Vagina (tissue), 2 donors: ENCODE measurements at regions not wholly inside any gene's neighbourhood (a gene's known extent, or its start where the extent isn't known, plus 50 kb on each side); places are given as distances from the start of the nearest gene placed in this dataset.

Experiments
- DNase-seq, 2 donors: peaks; one replicate each; pipeline ENCODE4 v3.0.0-alpha.2; 2017; ENCODE audit errors: extremely low spot score in 2 of 2
- H3K27ac ChIP-seq: fragments of 200-600 bp; sonication (generic); one replicate; pipeline ENCODE4 v1.5.1; 2019
- H3K27me3 ChIP-seq: fragments of 200-600 bp; sonication (generic); one replicate; pipeline ENCODE4 v1.5.1; 2019
- H3K36me3 ChIP-seq, 2 donors: fragments of 200-600 bp; sonication (generic); one replicate each; pipeline ENCODE4 v1.5.1; 2017 to 2019
- H3K4me1 ChIP-seq: fragments of 200-600 bp; sonication (generic); one replicate; pipeline ENCODE4 v1.5.1; 2019
- H3K4me3 ChIP-seq, 2 donors: fragments of 200-600 bp; sonication (generic); 1 replicate in 1 of 2; 2 replicates in 1 of 2; pipeline ENCODE4 v1.5.1; 2016 to 2019
- H3K9me3 ChIP-seq: fragments of 200-600 bp; sonication (generic); one replicate; pipeline ENCODE4 v1.5.1; 2019
- POLR2A ChIP-seq, 2 donors: fragments of 450-650 bp; IDR thresholded peaks; one replicate each; pipeline ENCODE4 v1.6.1; 2017; ENCODE audit warnings: antibody characterized with exemption in 2 of 2, mild to moderate bottlenecking in 2 of 2, moderate library complexity in 2 of 2
- POLR2AphosphoS5 ChIP-seq, 2 donors: sonication (generic); formaldehyde crosslinking; IDR thresholded peaks; one replicate each; pipeline ENCODE4 v1.9.0; 2017; ENCODE audit warnings: antibody characterized with exemption in 2 of 2, mild to moderate bottlenecking in 2 of 2, low read depth in 1 of 2; ENCODE audit not compliant: insufficient read depth in 1 of 2
- intact Hi-C: fragments of 100-400 bp; cut with DNase I; formaldehyde crosslinking; loops from one replicate; pipeline ENCODE4 v1.15.1; 2023
- TF ChIP-seq, protein P1 (sequence below), 3 experiments: fragments of 450-650 bp in 2 of 3; fragments of 200-600 bp in 1 of 3; sonication (generic) in 1 of 3; IDR thresholded peaks; one replicate each; pipeline ENCODE4 v1.5.1; 2017 to 2019; ENCODE audit warnings: antibody characterized with exemption in 3 of 3, mild to moderate bottlenecking in 2 of 3, moderate library complexity in 2 of 3

DNA sequence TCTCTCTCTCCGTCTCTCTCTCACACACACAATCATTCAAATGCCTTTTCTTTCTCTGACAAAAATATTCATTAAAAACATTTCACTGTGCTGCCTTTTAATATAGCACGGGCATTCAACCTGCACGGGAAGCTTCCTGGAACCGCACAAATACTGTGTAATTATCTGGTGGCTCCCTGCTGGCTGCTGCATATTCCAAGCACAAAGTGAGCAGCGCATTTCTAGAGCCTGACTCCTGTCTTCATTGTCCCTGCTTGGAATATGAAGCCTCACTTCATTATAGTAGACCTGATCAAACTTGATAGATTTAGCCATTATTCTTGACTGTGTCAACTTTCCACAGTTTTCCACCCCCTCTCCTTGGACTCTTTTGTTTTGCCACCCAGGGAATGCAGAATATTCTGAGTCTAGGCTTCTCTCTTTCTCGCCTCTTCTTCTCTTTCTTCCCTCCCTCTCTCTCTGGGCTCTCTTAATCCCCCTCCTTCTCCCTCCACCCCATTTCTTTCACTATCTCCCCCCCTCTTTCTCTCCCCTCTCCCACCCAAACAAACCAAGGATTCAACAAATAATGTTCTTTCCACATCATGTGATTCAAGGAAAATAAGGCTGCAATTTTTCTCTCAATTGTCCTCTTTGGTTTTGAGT, 672.1 kb upstream of the FANCL start:
- H3K36me3 ChIP-seq: no peaks in the 10 kb centered on the region
- no peaks in the 10 kb centered on the region for H3K27me3 ChIP-seq
- no peak overlapping the region for H3K4me3 ChIP-seq
- no peaks in the 10 kb centered on the region for H3K4me1 ChIP-seq
- TF ChIP-seq POLR2AphosphoS5 (IDR thresholded peaks at IDR 0.05; ENCODE audit: insufficient read depth in 1 of 2, low read depth in 1 of 2) (no peak), POLR2A (IDR thresholded peaks at IDR 0.05) (no peak)
- TF ChIP-seq, protein P1, sequence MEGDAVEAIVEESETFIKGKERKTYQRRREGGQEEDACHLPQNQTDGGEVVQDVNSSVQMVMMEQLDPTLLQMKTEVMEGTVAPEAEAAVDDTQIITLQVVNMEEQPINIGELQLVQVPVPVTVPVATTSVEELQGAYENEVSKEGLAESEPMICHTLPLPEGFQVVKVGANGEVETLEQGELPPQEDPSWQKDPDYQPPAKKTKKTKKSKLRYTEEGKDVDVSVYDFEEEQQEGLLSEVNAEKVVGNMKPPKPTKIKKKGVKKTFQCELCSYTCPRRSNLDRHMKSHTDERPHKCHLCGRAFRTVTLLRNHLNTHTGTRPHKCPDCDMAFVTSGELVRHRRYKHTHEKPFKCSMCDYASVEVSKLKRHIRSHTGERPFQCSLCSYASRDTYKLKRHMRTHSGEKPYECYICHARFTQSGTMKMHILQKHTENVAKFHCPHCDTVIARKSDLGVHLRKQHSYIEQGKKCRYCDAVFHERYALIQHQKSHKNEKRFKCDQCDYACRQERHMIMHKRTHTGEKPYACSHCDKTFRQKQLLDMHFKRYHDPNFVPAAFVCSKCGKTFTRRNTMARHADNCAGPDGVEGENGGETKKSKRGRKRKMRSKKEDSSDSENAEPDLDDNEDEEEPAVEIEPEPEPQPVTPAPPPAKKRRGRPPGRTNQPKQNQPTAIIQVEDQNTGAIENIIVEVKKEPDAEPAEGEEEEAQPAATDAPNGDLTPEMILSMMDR (IDR thresholded peaks at IDR 0.05): no peak
- no peak overlapping the region for H3K27ac ChIP-seq
- no peaks in the 10 kb centered on the region for H3K9me3 ChIP-seq
- intact Hi-C loops: no loop called here
- no peak for DNase-seq

DNA sequence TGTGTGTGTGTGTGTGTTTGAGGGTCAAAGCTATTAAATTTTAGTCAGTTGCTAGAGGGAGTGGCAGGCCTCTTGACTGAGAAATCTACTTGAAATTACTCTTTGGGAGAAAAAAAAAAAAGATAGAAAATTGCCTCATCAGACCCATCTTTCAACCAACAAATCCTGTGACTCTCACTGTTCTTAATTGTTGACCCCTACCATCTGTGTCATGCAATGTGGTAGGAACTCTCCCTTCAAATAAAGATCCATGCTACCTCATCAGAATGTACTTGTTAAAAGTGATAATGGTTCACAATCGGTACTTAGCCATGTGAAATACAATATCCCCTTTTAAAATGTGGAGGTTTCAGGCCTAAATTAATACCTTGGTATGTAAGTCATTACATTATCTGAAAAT, 670.8 kb upstream of the FANCL start:
- H3K27me3 ChIP-seq: no peaks in the 10 kb centered on the region
- no peak overlapping the region for H3K4me3 ChIP-seq
- intact Hi-C loops: no loop called here
- TF ChIP-seq POLR2A (IDR thresholded peaks at IDR 0.05): no peak
- TF ChIP-seq, protein P1 (IDR thresholded peaks at IDR 0.05): no peak
- TF ChIP-seq POLR2AphosphoS5 (IDR thresholded peaks at IDR 0.05; ENCODE audit: insufficient read depth in 1 of 2, low read depth in 1 of 2): no peak
- no peak overlapping the region for H3K27ac ChIP-seq
- no peaks in the 10 kb centered on the region for H3K4me1 ChIP-seq
- no peaks in the 10 kb centered on the region for H3K9me3 ChIP-seq
- no peak for DNase-seq
- no peaks in the 10 kb centered on the region for H3K36me3 ChIP-seq

DNA sequence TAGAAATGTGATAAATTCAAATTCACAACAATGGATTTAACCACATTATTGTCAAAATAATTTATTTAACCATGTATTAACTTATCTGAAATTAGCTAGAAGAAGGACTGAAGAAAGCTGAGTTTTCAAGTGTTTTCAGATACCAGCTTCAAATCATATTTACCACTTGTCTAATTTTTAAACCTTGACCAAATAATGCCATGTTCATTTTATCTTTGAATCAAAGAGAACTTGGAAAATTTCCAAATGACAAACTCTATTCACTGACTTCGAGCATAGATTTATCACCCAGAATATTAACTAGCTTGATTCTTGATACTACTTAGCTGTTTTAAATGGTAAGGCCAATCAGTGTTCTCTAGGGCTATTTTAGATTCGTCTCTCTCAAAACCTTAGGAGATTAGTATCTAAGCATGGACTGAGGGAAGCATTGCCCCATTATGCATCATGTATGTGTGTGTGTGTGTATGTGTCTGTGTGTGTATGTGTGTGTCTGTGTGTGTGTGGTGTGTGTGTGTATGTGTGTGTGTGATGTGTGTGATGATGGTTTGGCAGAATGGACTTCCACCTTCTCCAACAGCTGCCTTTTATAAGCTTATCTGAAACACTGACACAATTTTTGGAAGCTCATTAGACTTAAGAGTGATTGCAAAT, 667.5 kb upstream of the FANCL start:
- DNase-seq: no peak
- Histone ChIP-seq H3K4me1 (no peaks in the 10 kb centered on the region), H3K4me3 (no peak overlapping the region), H3K27ac (no peak overlapping the region), H3K36me3 (no peaks in the 10 kb centered on the region), H3K9me3 (no peaks in the 10 kb centered on the region), H3K27me3 (no peaks in the 10 kb centered on the region)
- intact Hi-C loops: no loop called here
- TF ChIP-seq POLR2A (IDR thresholded peaks at IDR 0.05): no peak
- no peak for TF ChIP-seq POLR2AphosphoS5 (IDR thresholded peaks at IDR 0.05; ENCODE audit: insufficient read depth in 1 of 2, low read depth in 1 of 2)
- TF ChIP-seq, protein P1 (IDR thresholded peaks at IDR 0.05): no peak

DNA sequence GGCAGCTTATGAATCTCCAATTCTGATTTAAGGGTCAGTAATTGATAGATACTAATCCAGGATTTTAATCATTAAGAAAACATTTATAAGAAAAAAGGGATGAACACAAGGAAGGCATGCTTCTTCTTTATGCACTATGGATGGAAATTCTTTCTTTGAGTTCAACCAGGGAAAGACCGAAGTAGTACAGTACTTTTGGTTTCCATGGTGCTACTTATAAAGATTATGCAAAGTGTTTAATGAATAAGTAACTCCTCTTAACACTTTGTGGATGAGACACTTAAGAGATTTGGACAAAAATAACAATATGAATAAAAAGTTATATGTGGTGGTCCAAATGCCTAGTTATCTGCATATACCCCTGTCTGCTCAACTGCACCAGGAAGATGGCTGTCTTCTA, 666.5 kb upstream of the FANCL start:
- Histone ChIP-seq H3K4me1 (no peaks in the 10 kb centered on the region), H3K9me3 (no peaks in the 10 kb centered on the region), H3K36me3 (no peaks in the 10 kb centered on the region), H3K27ac (no peak overlapping the region), H3K27me3 (no peaks in the 10 kb centered on the region), H3K4me3 (no peak overlapping the region)
- intact Hi-C loops: no loop called here
- no peak for TF ChIP-seq POLR2AphosphoS5 (IDR thresholded peaks at IDR 0.05; ENCODE audit: insufficient read depth in 1 of 2, low read depth in 1 of 2)
- TF ChIP-seq, protein P1 (IDR thresholded peaks at IDR 0.05): no peak
- TF ChIP-seq POLR2A (IDR thresholded peaks at IDR 0.05): no peak
- no peak for DNase-seq

DNA sequence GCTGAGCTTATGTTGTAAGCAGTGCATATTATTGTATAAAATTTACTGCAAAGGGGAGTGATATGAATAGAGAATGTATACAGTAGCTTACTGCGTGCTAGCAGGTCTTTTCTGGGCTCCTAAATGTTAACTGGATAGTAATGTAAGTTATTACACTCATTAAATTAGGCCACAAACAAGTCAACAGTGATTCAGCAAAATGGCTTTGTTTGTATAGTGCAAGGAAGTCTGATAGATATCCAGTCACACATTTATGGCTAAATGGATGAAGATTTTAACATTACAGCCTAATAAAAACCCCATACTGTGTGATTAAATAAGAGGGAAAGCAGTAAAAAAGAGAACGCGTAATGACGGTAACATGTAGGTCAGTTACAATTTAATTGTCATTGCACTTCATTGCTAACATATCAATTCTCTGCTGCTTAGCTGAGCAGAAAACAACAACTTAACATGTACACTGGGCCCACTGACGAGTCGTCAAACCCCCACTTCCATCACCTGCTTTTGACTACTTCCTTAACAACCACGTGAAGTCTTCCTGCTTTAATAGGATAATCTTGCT, 665.0 kb upstream of the FANCL start:
- H3K4me1 ChIP-seq: no peaks in the 10 kb centered on the region
- H3K9me3 ChIP-seq: no peaks in the 10 kb centered on the region
- no peak for DNase-seq
- H3K36me3 ChIP-seq: no peaks in the 10 kb centered on the region
- no peaks in the 10 kb centered on the region for H3K27me3 ChIP-seq
- H3K4me3 ChIP-seq: no peak overlapping the region
- TF ChIP-seq, protein P1 (IDR thresholded peaks at IDR 0.05): no peak
- TF ChIP-seq POLR2A (IDR thresholded peaks at IDR 0.05): no peak
- TF ChIP-seq POLR2AphosphoS5 (IDR thresholded peaks at IDR 0.05; ENCODE audit: insufficient read depth in 1 of 2, low read depth in 1 of 2): no peak
- intact Hi-C loops: no loop called here
- no peak overlapping the region for H3K27ac ChIP-seq
